Brain microvascular endothelial cell (primary cell): ENCODE measurements at regions not wholly inside any gene's neighbourhood (a gene's known extent, or its start where the extent isn't known, plus 50 kb on each side); places are given as distances from the start of the nearest gene placed in this dataset.

Source experiments
- DNase-seq: peaks from one replicate; pipeline ENCODE4 v3.0.0-alpha.2; 2020
- H3K27ac ChIP-seq: fragments of 250-450 bp; sonication (Bioruptor Pico); 2 replicates; pipeline ENCODE4 v1.5.1; 2020; ENCODE audit warnings: mild to moderate bottlenecking, moderate library complexity
- H3K27me3 ChIP-seq: fragments of 250-450 bp; sonication (Bioruptor Pico); replicated peaks from 2 replicates; pipeline ENCODE4 v1.5.1; 2020; ENCODE audit warnings: mild to moderate bottlenecking
- H3K36me3 ChIP-seq: fragments of 250-450 bp; sonication (Bioruptor Pico); replicated peaks from 2 replicates; pipeline ENCODE4 v1.5.1; 2020; ENCODE audit warnings: mild to moderate bottlenecking
- H3K4me3 ChIP-seq: 2 replicates; pipeline ENCODE4 v1.5.1; 2011; ENCODE audit warnings: low read depth, mild to moderate bottlenecking, control low read depth, low read length, moderate library complexity
- CTCF ChIP-seq: IDR thresholded peaks from 2 replicates; pipeline ENCODE4 v1.5.1; 2011; ENCODE audit warnings: low read depth, mild to moderate bottlenecking, moderate library complexity, low read length, control low read depth, inconsistent platforms; ENCODE audit errors: missing control alignments
- in situ Hi-C: cut with HindIII; loops from 2 replicates; pipeline ENCODE4 v1.10.0; 2017; ENCODE audit warnings: low sequenced_read_pairs, low pct_ligation_motif_present

GRCh38 chr16:86200722-86201121 is 301.8 kb downstream of the IRF8 start:
- TF ChIP-seq CTCF: no peak
- no peak overlapping the region for H3K27ac ChIP-seq
- H3K36me3 ChIP-seq: no peaks in the 10 kb centered on the region
- in situ Hi-C loops: no loop called here
- H3K27me3 ChIP-seq: peaks cover 38% of the 10 kb centered on the region
- H3K4me3 ChIP-seq: no peak overlapping the region
- DNase-seq: no peak

- DNase-seq: no peak
- H3K4me3 ChIP-seq: no peak overlapping the region
- in situ Hi-C loops: no loop called here
- no peak for TF ChIP-seq CTCF
- no peak overlapping the region for H3K27ac ChIP-seq
- H3K36me3 ChIP-seq: no peaks in the 10 kb centered on the region
- H3K27me3 ChIP-seq: peaks cover 38% of the 10 kb centered on the region
Measured at GRCh38 chr16:86201746-86202145, 302.8 kb downstream of the IRF8 start.

- in situ Hi-C loops: no loop called here
- no peak for TF ChIP-seq CTCF
Measured at GRCh38 chr16:86202267-86202666, 303.3 kb downstream of the IRF8 start.

GRCh38 chr16:86202760-86203426 is 303.9 kb downstream of the IRF8 start:
- Histone ChIP-seq H3K4me3 (no peak overlapping the region), H3K36me3 (no peaks in the 10 kb centered on the region), H3K27me3 (peaks cover 37% of the 10 kb centered on the region), H3K27ac (no peak overlapping the region)
- no peak for DNase-seq
- in situ Hi-C loops: no loop called here
- TF ChIP-seq CTCF: no peak

More at GRCh38 chr16:86202267-86202666, 303.3 kb downstream of the IRF8 start:
- Histone ChIP-seq H3K27me3 (peaks cover 38% of the 10 kb centered on the region), H3K4me3 (no peak overlapping the region), H3K36me3 (no peaks in the 10 kb centered on the region), H3K27ac (no peak overlapping the region)
- no peak for DNase-seq

- no peak for DNase-seq
- TF ChIP-seq CTCF: no peak
- H3K36me3 ChIP-seq: no peaks in the 10 kb centered on the region
- no peak overlapping the region for H3K27ac ChIP-seq
- in situ Hi-C loops: no loop called here
- H3K4me3 ChIP-seq: no peak overlapping the region
- peaks cover 29% of the 10 kb centered on the region for H3K27me3 ChIP-seq
Measured at GRCh38 chr16:86203557-86204275, 304.8 kb downstream of the IRF8 start.
